Stimulated activated CD4-positive, alpha-beta T cell treated with anti-CD3 and anti-CD28 coated beads, Interleukin-4, amount 100 ng/mL, for 48 hours (primary cell): ENCODE measurements at regions not wholly inside any gene's neighbourhood (a gene's known extent, or its start where the extent isn't known, plus 50 kb on each side); places are given as distances from the start of the nearest gene placed in this dataset.
"Not testable (repeated sequence)": the region's sequence is repeated elsewhere in the genome, so short reads cannot be mapped to it uniquely, and the experiment has no call there.

Experiments used
- DNase-seq, 2 donors: peaks; one replicate each; pipeline ENCODE4 v3.0.0-alpha.2; 2020; ENCODE audit warnings: low read depth in 2 of 2

DNA sequence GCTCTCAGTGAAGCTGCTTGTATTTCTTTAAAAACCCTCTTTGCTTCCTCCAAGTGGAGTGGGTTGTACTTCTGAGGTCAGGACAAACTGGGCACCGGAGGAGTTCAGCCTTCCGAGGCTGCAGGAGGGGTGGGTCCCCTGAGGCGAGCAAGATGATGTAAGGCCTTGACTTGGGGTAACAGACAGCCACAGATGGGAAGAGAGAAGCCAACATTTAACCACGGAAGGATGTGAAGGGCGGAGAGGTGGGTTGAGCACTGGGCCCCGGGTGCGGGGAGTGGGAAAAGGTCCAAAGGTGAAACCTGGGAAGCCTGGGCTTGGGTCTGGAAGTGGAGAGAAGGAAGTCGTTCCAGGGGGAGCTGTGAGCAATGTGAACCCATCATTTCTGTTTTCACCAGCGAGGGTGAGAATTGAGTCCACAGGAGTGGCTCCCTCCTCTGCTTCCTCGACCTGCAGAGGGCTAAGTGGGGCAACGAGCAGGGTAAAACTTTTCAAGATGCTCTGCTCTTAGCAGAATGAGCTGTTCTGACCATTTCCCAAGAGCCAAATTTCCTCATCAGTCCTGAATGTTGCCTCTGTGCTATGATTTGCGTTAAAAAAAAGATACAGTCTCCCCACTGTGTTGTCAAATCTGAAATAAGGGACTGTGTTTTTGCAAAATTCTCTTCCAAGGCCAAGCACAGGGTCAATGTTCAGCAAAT is 137.7 kb upstream of the CRHR1 start:
- DNase-seq, result no peak

DNA sequence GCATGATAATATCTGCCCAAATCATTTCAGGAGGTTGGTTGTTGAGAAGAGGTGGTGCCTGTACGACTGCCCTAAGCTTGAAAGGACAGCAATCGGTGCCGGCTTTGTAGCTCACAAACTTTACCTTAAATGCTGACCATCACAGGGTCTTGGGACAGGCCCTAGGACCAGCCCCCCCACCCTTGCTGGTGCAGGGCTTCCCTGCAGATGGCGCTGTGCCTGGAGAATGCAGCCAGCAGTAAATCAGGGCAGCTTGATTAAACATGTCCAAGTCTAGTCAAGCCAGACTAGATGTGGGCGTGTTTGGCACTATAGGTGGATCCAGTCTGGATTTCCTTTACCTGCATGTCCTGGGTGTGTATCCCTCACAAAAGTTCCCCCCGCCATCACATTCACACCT is 135.5 kb upstream of the CRHR1 start:
- DNase-seq, result no peak

DNA sequence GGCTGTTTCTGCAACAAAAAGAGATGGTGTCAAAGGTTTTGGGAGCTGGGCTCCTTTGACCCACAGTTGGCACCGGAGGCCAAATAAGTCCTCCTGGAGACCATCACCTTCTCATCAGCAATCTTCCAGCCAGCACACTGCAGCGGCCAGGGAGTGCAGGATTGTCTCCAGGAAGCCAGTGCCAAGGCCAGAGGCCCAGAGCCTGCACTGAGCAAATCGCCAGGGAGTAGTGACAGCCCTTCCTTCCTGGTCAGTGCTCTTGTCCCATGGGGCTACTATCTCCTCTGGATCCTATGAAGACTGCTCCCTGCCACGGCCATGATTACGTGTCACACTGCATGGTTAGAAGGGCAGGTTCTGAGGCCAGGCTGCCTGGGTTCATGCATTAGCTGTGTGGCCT is 134.3 kb upstream of the CRHR1 start:
- DNase-seq, result no peak

DNA sequence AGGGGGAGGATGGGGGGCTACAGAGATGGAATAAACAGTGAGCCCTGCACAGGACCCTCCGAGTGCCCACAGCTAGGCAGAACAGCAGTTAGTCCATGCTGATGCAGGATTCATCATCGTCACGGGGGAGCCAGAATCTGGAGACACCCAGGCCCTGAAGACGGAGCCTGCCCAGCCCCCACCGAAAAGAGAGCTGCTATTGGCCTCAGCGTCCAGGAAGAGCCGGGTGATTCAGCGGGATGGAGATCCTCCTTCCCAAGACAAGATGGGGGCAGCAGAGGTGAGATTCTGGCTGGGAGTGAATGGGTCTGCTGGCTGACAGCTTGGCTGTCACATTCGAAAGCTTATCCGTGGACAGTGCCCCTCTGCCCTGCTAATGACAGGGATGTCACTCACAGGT is 133.6 kb upstream of the CRHR1 start:
- DNase-seq, result no peak

DNA sequence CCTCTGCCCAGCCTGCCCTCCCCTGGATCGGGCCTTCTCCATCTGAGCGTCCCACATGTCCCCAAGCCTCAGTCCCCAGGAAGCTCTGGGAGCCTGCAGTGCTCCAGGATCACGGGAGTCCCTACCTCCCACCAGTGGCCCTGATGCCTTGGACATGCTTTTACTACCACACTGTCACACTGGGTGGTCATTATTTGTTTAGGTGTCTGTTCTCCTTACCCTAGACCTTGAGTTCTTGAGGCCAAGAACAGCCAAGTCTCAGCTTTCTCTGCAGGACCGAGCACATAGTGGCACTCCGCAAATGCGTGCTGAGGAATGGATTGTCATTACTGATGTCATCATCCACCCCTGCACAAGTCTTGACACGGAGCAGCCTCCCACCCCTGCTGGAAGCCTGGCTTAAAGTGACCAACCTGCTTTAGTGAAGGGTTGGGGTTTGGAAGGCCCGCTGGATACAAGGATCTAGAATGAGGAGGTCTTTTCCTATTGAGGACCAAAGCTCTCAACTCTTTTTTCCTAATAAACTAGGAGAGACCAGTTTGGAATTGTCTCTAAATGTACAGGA is 132.9 kb upstream of the CRHR1 start:
- DNase-seq, result no peak

DNA sequence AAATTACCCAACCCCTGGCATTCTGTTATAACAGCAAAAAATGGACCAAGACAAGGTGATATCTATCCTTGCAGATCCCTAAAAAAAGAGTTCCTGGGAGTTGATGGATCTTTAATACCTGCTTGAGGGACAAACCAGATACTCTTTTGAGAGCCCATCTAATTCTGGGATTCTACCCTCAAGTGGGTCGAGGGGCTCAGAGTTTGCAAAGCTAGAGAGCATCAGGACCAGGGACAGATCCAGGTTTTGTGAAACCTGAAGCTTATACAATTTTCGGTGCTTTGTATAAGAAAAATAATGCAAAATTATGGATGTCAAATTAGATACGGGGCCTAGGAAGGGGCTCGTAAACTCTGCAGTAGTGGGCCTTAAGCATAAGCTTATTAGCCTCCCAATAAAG is 130.5 kb upstream of the CRHR1 start:
- no peak for DNase-seq

DNA sequence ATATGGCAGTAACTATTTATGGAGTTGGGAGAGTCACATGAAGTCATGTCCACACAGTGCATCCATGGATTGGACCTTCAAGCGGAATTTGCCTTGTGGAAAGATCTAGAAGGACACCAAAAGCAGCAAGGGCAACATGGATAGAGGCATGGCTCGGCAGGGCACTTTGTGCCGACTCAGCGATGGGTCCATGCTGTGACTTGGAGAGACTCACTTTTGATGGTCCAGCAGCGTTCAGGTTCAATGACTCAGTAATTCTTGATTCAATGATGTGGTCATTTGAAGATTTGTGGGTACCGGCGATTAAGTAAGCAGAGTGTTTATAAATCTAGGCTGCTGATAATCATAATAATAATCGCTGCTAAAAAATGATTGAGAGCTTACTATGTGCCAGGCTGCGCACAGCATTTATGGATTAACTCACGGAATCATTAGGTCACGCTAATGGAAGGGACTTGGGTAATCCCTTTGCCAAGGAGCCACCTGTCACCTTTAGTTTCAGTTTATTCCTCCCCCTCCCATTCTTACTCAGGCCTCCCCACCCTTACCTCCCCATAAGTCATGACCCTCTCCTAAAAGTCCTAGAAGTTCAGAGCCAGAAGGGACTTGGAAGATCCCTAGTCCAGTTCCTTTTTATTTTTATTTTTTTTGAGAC is 127.5 kb upstream of the CRHR1 start:
- no peak for DNase-seq

DNA sequence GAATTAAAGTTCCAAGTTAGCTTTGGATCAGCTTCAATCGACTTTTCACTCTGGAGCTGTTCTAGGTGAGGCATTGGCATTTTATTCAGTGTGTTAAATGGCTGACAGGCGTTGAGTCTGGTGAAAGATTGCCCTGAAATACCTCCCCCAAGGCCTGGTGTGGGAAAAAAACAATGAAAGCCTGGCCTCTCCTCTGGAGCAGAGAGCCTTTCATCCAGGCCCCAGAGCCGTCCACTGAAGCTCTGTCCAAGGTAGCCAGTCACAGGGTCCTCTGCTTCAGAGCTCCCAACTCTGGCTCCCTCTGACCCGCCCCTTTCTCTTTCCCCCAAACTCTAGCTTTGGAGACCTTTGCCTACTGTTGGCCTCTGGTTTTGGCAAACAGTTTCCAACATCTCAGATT is 123.6 kb upstream of the CRHR1 start:
- no peak for DNase-seq

DNA sequence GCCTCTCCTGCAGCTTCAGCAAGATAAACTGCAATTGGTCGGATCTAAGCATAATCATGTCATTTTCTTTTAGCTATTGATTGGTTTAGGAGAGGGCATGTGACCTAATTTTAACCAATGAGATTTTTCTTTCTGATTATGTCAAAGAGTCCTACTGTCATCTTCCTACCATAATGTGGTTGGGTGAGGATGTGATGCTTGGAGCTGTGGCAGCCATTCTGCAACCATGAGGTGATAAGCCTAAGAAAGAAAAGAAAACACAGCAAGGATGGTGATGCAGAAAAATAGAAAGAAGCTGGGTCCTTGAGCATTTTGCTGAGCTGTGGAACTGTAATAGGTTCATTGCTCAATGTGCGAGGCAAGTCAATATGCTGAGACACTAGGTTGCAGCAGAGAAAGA is 121.7 kb upstream of the CRHR1 start:
- no peak for DNase-seq

DNA sequence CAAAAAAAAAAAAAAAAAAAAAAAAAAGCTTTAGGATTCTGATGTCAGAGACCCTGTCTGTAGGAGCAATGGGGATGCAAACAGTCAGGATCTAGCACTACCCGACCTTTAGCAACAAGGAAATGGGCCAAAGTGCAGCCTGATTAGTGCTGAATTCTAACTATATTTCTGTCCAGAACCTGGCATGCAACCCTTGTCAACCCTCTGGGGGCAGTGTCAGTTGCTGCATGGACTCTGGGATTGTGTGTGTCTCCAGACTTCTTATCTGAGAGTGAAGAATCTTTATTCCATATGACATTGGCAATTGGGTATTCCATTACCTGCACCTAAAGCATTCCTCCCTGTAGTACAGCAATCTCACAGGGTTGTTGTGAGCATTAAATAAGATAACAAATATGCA is 120.3 kb upstream of the CRHR1 start:
- DNase-seq, result no peak

DNA sequence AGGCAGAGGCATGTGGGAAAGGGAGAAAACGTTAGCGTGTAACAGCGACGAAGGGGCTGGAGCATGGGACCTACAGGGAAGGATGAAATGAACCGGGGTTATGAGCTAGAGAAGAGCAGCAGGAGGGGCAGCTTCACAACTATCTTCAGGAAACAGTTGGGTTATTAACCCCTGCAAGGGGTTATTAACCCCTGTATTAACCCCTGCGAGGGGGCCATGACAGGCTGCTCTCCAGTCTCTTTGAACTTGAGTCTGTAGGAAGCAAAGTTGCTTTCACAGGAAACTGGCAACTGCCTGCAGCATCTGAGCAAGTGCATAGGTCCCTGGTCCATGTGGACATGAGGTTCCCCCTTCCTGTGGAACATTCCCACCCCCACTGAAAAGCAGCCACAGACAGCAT is 119.2 kb upstream of the CRHR1 start:
- DNase-seq, result no peak

DNA sequence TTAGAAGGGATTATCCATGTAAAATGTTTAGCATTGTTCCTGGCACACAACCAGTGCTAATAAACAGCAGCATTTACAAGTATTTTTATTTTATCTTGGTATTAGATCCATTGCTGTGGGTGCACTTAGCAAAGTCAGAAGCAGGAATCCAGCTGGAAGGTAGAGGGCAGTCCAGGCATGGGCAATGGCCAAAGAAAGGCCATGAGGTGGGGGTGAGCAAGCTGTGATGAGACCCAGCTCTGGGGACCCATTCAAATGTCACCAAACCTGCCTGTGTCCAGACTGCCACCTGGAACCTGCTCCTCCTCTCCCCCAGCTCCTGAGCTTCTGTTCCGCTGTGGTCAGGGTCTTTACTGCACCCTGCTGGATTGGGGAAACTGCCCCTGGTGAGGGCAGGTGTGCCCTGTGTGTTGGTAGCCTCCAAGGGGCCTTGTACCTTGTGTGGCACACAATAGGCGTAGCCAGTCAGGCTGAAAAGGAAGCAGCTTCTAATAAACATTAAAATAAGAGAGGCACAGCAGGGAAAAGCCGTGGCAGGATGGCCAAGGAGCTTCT is 118.0 kb upstream of the CRHR1 start:
- no peak for DNase-seq

DNA sequence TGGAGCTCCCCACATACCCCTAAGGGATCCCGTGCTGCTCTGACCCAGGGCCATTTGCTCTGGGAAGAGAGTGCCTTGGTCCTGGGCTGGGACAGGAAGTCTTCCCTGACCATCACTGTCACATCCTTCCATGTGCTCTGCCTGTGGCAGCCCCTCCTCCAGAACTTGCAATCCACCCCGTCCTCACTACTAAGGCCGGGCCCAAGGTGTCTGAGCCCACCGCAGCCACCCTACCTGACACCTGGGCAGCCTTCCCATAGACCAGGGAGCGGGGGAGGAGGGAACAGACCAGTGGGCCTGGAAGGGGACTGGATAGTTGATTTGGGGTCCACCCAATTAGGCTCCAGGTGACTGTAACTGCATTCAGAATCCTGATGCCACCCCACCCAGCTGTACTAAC is 117.5 kb upstream of the CRHR1 start:
- DNase-seq, result no peak

DNA sequence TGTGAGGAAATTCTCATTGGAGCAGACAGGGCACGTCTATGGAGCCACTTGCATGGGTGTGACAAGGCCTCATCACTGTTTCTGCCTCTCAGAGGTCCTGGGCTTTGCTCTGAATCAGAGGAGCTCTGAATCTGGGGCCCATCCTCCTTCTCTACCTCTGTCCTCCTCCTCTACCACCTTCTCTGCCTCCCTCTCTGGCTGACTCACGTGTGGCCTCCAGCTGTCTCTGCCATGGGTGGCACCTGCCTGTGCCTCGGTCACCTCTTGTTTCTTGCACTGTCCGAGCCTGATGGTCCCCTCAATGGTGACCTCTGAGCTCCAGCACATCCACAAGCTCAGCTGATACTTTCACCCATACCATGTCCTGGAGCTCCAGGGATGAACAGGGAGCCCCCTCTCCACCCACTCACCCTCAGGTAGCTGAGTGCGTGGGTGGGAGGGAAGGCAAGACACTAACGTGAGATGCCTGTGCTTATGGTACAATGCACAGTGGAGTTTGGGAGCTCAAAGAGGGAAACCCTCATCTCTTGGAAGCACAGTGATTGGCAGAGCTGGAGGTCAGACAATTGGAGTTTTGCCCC is 116.4 kb upstream of the CRHR1 start:
- DNase-seq, result no peak

DNA sequence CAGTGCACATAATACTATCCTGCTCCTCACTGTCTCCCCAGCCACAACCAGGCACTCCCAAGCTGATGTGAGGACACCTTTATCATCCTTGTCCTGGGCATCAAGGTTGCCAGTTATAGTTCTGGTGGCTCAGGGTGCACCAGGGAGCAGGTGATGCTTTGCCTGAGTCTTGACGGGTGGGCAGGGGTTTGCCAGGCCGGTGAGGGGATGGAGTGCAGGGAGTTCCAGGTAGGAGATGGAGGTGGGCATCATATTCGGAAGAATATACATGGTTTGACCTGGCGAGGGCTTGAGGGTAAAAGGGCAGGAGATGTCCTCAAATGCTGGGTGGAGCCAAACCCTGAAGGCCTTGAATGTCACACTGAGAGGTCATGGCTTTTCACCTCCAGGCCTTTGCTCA is 115.8 kb upstream of the CRHR1 start:
- no peak for DNase-seq

DNA sequence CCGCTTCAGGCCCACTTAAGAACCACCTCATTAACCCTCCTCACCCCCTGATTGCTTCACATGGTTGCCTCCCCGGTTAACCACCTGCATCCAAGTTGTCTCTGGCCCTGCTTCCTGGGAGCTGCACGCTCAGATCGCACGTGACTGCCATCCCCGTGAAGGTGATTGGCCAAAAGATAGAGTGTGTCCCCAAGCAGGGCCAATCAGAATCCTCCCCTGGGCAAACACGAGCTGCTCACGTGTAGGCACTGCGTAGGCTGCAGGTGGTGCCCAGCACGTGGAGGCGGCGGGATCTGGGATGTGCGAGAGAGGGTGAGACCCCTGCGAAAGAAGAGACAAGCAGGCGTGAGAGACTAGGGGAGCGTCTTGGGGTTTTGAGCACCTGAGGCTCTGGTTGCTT is 111.8 kb upstream of the CRHR1 start:
- no peak for DNase-seq

DNA sequence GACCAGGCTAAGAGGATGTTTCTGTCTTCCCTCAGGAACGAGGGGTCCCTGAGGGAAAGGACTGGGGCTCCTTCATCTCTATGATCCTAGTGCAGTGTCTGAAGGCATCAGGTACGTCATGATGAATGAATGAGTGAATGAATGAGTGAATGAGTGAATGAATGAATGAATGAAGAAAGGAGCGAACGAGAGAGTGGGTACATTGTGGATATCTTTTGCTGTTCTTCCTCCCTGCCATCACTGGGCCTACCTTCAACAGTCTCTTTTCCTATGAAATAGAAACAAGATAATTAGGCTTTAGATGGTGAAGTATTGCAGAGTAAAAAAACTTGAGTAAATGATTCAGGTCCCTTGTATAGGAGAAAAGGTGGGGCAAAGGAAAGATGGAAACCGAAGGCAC is 111.3 kb upstream of the CRHR1 start:
- no peak for DNase-seq

DNA sequence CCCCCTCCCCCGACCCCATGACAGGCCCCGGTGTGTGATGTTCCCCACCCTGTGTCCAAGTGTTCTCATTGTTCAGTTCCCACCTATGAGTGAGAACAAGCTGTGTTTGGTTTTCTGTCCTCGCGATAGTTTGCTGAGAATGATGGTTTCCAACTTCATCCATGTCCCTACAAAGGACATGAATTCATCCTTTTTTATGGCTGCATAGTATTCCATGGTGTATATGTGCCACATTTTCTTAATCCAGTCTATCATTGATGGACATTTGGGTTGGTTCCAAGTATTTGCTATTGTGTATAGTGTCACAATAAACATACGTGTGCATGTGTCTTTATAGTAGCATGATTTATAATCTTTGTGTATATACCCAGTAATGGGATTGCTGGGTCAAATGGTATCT is 110.4 kb upstream of the CRHR1 start:
- not testable (repeated sequence) for DNase-seq

DNA sequence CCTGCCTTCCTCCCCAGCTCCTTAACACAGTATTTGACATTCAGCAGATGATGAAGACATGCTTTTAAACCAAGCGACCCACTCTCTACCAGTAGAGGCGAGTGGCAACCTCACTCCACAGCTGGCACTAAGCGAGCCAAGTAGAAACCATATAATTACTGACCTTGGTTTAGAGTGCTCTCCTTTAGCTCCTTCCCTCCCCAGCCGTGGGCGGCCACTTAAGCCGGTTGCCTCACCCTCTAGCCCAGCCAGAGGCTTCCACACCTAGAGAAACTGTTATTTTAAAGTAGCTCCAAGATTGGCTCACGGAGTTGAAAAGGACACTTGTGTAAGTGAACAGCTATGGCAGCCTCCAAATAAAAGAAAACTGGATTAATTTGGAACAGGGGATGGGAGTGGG is 109.1 kb upstream of the CRHR1 start:
- DNase-seq, result no peak

DNA sequence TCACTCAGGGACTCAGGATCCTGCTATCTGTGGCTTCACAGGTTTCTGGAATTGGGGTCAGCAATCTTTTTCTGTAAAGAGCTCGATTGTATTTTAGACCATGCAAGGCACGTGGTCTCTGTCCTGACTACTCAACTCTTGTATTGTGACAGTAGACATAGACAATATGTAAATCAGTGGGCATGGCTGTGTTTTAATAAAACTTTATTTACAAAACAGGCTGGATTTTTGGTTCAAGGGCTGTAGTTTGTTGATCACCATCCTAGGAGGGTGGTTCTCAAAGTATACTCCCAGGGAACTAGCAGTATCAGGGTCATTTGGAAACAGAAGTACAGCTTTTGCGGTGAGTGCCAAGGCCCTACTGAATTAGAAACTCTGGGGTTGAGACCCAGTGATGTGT is 108.2 kb upstream of the CRHR1 start:
- no peak for DNase-seq

DNA sequence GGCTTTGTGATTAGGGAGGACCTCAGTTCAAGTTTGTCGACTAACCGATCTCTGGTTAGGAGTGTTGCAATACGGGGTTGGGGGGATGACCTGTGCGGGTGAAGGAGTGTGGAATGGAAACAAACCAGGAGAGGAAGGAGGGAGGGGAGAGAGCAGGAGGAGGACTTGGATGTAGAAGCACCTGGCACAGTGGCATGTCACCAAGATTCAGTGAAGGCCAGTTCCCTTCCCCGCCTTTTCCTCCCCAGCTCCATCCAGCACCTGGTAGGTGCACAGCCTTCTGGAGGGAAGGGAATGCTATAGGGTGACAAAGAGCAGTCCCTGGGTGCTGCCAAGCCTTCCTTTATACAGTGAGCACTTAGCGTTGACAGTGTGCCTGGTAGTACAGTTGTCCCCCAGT is 107.4 kb upstream of the CRHR1 start:
- no peak for DNase-seq

DNA sequence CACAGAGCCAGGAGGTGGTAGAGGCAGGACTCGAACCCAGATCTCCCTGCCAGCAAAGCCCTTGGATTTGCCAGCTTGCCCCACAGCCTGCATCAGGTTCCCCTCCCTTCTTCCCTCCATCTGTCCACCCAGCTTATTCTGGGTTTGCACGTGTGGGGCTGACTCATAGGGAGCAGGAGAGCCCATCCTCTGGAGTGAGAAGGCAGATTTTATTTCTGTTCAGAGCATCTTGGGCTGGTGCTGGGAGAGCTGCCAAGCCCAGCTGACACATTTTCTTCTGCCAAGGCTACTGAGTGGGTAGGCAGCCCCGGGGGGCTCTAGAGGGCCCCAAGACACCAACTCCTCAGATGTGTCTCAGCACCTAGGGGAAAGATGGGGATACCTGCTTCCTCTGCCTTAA is 106.3 kb upstream of the CRHR1 start:
- no peak for DNase-seq

DNA sequence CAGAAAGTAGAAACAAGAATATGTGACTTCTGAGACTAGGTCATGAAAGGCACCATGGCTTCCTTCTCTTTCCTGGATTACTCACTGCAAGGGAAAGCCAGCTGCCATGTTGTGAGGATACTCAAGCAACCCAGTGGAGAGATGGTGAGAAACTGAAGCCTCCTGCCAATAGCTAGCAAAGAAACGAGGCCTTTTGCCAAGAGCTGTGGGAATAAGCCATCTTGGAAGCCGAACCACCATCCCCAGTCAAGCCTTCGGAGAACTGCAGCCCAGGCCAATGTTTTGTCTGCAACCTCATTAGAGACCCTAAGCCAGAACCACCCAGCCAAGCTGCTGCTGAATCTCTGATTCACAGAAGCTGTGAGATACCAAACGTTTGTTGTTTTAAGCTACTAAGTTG is 104.7 kb upstream of the CRHR1 start:
- no peak for DNase-seq
